ENCODE measurements at regions not wholly inside any gene's neighbourhood (a gene's known extent, or its start where the extent isn't known, plus 50 kb on each side); places are given as distances from the start of the nearest gene placed in this dataset.

DNA sequence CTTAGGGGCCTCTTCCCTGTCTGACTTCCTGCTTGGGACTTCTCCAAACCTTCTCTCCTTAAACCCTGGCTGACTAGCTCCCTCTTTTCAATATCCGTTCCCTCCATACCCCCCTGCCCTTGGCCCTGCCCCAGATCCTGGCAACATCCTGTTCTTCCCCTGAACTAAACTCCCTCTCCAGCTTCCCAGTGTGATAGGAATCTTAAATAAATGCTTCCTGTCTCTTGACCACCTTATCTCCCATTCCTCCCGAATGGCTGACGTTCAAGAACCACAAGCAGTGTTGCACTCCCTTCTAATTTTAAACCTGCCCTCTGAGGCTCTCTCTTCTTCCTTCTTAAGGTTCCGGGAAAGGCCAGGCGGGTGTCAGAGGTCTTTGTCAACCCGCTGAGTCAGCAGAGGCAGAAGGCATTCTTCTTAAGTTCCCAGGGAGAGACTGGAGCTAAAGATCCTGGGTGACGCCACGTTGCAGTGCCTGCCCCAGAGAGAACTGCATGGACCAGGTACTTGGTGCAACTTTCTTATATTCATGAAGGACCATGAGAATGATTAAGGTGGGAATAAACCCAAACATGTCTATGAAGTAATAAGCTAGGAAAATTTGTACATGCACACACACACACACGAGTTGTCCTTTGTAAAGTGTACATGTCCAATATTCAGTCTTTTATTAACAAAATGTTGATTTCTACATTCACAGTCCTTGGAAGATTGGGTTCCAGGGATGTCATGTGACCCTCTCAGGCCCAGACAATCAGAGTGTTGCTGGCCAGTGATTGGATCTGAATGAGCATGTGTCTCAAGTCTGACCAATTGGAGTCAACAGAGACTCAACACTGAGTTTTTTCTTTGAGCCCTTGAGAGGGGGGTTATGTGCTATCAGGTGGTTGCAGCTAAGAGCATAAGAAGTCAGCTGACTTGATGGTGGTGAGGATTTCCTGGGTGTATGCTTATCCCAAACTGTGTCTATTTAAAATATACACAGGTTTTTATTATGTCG lies 420.2 kb upstream of the TBX3 start:
- Histone ChIP-seq H3K9me1 (replicated peaks; ENCODE audit: control insufficient read depth, extremely low read depth, insufficient read depth, low read length) (no peaks in the 10 kb centered on the region), H3K36me3 (ENCODE audit: control insufficient read depth in 2 of 2, extremely low read depth in 1 of 2, insufficient read depth in 2 of 2, low read length in 2 of 2) (no peaks in the 10 kb centered on the region), H3K9ac (replicated peaks; ENCODE audit: extremely low read depth, insufficient read depth, low read length) (no peak overlapping the region), H3K4me1 (ENCODE audit: control insufficient read depth, extremely low read depth, insufficient read depth, low read length) (no peaks in the 10 kb centered on the region), H3K27ac (ENCODE audit: insufficient read depth, low read depth, low read length) (no peak overlapping the region), H3K4me3 (replicated peaks in 1 of 3; ENCODE audit: insufficient read depth in 1 of 3, low read depth in 1 of 3, low read length in 3 of 3) (no peak overlapping the region), H3K9me3 (replicated peaks; ENCODE audit: control insufficient read depth, insufficient read depth, low read length) (peaks cover 4% of the 10 kb centered on the region), H3K27me3 (ENCODE audit: control insufficient read depth in 2 of 2, insufficient read depth in 2 of 2, low read length in 2 of 2) (no peaks in the 10 kb centered on the region), H3K4me2 (ENCODE audit: insufficient read depth, low read length) (no peak overlapping the region), H4K20me1 (replicated peaks; ENCODE audit: control insufficient read depth, extremely low read depth, insufficient read depth, low read length) (no peaks in the 10 kb centered on the region), H3K79me2 (ENCODE audit: control insufficient read depth, insufficient read depth, low read length) (no peaks in the 10 kb centered on the region), H2AFZ (ENCODE audit: low read depth, low read length) (no peak overlapping the region)
- FAIRE-seq (no peak), DNase-seq (ENCODE audit: low read depth, low spot score) (no peak)
- no TSS peak for BruUV-seq (replicated peaks)
- TF ChIP-seq POLR2A (IDR thresholded peaks at IDR 0.05; ENCODE audit: low read depth, low read length): no peak
- TF ChIP-seq MYC (IDR thresholded peaks at IDR 0.05; ENCODE audit: low read depth, low read length): no peak
- TF ChIP-seq POLR2AphosphoS5 (IDR thresholded peaks at IDR 0.05; ENCODE audit: insufficient read depth, low read depth, low read length): no peak
- TF ChIP-seq GATA2 (IDR thresholded peaks at IDR 0.05; ENCODE audit: insufficient read depth, insufficient read length, low read depth, low read length): no peak
- ChIA-PET CTCF (no interaction called here), POLR2A (no interaction called here)
- intact Hi-C loops (cut with micrococcal nuclease): no loop called here
- dilution Hi-C loops (cut with MboI; ENCODE audit: extremely low pct_ligation_motif_present, low sequenced_read_pairs): no loop called here

DNA sequence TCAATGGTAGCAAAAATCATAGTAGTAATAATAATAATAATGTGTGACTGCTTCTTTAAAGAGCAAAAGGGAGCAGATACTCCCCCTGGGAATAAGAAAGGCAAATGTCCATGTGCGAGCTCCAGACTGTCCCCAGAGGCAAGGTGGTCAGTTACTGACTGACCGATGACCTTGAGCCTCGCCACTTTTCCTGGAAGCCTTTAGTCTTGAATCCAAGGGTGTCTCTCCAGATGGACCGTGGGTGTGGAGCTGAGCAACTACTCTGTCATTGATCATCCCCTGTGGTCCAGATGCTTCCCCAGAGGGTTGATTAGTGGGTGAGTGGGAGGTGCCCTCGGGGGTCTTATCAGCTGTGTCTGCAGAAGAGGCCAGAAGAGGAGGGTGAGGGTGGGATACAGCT lies 418.5 kb upstream of the TBX3 start:
- no TSS peak for BruUV-seq (replicated peaks)
- ChIA-PET POLR2A (no interaction called here), CTCF (no interaction called here)
- Histone ChIP-seq H3K4me1 (ENCODE audit: control insufficient read depth, extremely low read depth, insufficient read depth, low read length) (no peaks in the 10 kb centered on the region), H3K79me2 (ENCODE audit: control insufficient read depth, insufficient read depth, low read length) (no peaks in the 10 kb centered on the region), H4K20me1 (replicated peaks; ENCODE audit: control insufficient read depth, extremely low read depth, insufficient read depth, low read length) (no peaks in the 10 kb centered on the region), H3K9me3 (replicated peaks; ENCODE audit: control insufficient read depth, insufficient read depth, low read length) (peaks cover 4% of the 10 kb centered on the region), H3K4me2 (ENCODE audit: insufficient read depth, low read length) (no peak overlapping the region), H3K9ac (replicated peaks; ENCODE audit: extremely low read depth, insufficient read depth, low read length) (no peak overlapping the region), H3K27me3 (ENCODE audit: control insufficient read depth in 2 of 2, insufficient read depth in 2 of 2, low read length in 2 of 2) (no peaks in the 10 kb centered on the region), H2AFZ (ENCODE audit: low read depth, low read length) (no peak overlapping the region), H3K27ac (ENCODE audit: insufficient read depth, low read depth, low read length) (no peak overlapping the region), H3K36me3 (ENCODE audit: control insufficient read depth in 2 of 2, extremely low read depth in 1 of 2, insufficient read depth in 2 of 2, low read length in 2 of 2) (no peaks in the 10 kb centered on the region), H3K9me1 (replicated peaks; ENCODE audit: control insufficient read depth, extremely low read depth, insufficient read depth, low read length) (no peaks in the 10 kb centered on the region), H3K4me3 (replicated peaks in 1 of 3; ENCODE audit: insufficient read depth in 1 of 3, low read depth in 1 of 3, low read length in 3 of 3) (no peak overlapping the region)
- intact Hi-C loops (cut with micrococcal nuclease): no loop called here
- dilution Hi-C loops (cut with MboI; ENCODE audit: extremely low pct_ligation_motif_present, low sequenced_read_pairs): no loop called here
- FAIRE-seq (no peak), DNase-seq (ENCODE audit: low read depth, low spot score) (no peak)
- TF ChIP-seq, protein P1, sequence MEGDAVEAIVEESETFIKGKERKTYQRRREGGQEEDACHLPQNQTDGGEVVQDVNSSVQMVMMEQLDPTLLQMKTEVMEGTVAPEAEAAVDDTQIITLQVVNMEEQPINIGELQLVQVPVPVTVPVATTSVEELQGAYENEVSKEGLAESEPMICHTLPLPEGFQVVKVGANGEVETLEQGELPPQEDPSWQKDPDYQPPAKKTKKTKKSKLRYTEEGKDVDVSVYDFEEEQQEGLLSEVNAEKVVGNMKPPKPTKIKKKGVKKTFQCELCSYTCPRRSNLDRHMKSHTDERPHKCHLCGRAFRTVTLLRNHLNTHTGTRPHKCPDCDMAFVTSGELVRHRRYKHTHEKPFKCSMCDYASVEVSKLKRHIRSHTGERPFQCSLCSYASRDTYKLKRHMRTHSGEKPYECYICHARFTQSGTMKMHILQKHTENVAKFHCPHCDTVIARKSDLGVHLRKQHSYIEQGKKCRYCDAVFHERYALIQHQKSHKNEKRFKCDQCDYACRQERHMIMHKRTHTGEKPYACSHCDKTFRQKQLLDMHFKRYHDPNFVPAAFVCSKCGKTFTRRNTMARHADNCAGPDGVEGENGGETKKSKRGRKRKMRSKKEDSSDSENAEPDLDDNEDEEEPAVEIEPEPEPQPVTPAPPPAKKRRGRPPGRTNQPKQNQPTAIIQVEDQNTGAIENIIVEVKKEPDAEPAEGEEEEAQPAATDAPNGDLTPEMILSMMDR (IDR thresholded peaks at IDR 0.05; ENCODE audit: extremely low read depth in 1 of 2, insufficient read depth in 1 of 2, low read depth in 1 of 2, low read length in 2 of 2): no peak
- TF ChIP-seq JUN (IDR thresholded peaks at IDR 0.05; ENCODE audit: borderline replicate concordance, insufficient read depth, insufficient read length, low read depth) (no peak), POLR2AphosphoS5 (IDR thresholded peaks at IDR 0.05; ENCODE audit: insufficient read depth, low read depth, low read length) (no peak), GATA2 (IDR thresholded peaks at IDR 0.05; ENCODE audit: insufficient read depth, insufficient read length, low read depth, low read length) (no peak), EZH2 (IDR thresholded peaks at IDR 0.05; ENCODE audit: borderline replicate concordance, low read depth, low read length, severe bottlenecking) (no peak), MYC (IDR thresholded peaks at IDR 0.05; ENCODE audit: low read depth, low read length) (no peak), FOS (IDR thresholded peaks at IDR 0.05; ENCODE audit: borderline replicate concordance, insufficient read depth, low read length) (no peak), POLR2A (IDR thresholded peaks at IDR 0.05; ENCODE audit: low read depth, low read length) (no peak)
- TF ChIP-seq, protein P2, sequence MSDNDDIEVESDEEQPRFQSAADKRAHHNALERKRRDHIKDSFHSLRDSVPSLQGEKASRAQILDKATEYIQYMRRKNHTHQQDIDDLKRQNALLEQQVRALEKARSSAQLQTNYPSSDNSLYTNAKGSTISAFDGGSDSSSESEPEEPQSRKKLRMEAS (IDR thresholded peaks at IDR 0.05; ENCODE audit: insufficient read depth, insufficient read length): no peak

All from endothelial cell of umbilical vein (primary cell).